Lower leg skin (tissue), 3 donors: ENCODE measurements at regions not wholly inside any gene's neighbourhood (a gene's known extent, or its start where the extent isn't known, plus 50 kb on each side); places are given as distances from the start of the nearest gene placed in this dataset.

Experiments
- CTCF ChIP-seq, 3 donors: fragments of 450-650 bp; IDR thresholded peaks; one replicate each; pipeline ENCODE4 v1.5.1; 2016; ENCODE audit warnings: antibody characterized with exemption in 3 of 3, mild to moderate bottlenecking in 3 of 3, moderate library complexity in 2 of 3
- POLR2A ChIP-seq, 2 donors: fragments of 450-650 bp; IDR thresholded peaks; one replicate each; pipeline ENCODE4 v1.6.1; 2016 to 2017; ENCODE audit warnings: antibody characterized with exemption in 2 of 2, mild to moderate bottlenecking in 1 of 2, moderate library complexity in 1 of 2

GRCh38 chr10:63702092-63702491, 180.9 kb downstream of the REEP3 start:
- TF ChIP-seq POLR2A (IDR thresholded peaks at IDR 0.05) (no peak), CTCF (IDR thresholded peaks at IDR 0.05) (no peak)
